Natural killer cell (primary cell): ENCODE measurements at regions not wholly inside any gene's neighbourhood (a gene's known extent, or its start where the extent isn't known, plus 50 kb on each side); places are given as distances from the start of the nearest gene placed in this dataset.

Experiments
- ATAC-seq, 3 donors: fragments of 150-1000 bp in 2 of 3; fragments of 200-7000 bp in 1 of 3; cut with Tn5 transposase; 1 replicate in 1 of 3; 2 replicates in 2 of 3; pipeline ENCODE4 v1.10.0; 2021; ENCODE audit warnings: mild to moderate bottlenecking in 2 of 3, moderate library complexity in 2 of 3
- DNase-seq, 2 donors: peaks; one replicate each; pipeline versions ENCODE4 v3.0.0 to v3.0.0-alpha.2; 2013 to 2021; ENCODE audit warnings: mixed read lengths in 1 of 2
- H3K27ac ChIP-seq: one replicate; pipeline ENCODE4 v1.5.1; 2013; ENCODE audit warnings: mild to moderate bottlenecking, low read length
- H3K27me3 ChIP-seq: one replicate; pipeline ENCODE4 v1.6.1; 2013; ENCODE audit warnings: low read length; ENCODE audit not compliant: control insufficient read depth, insufficient read depth
- H3K36me3 ChIP-seq: one replicate; pipeline ENCODE4 v1.6.1; 2013; ENCODE audit warnings: low read length; ENCODE audit not compliant: control insufficient read depth, insufficient read depth
- H3K4me1 ChIP-seq: one replicate; pipeline ENCODE4 v1.6.1; 2013; ENCODE audit warnings: low read length; ENCODE audit not compliant: control insufficient read depth, insufficient read depth
- H3K4me3 ChIP-seq: one replicate; pipeline ENCODE4 v1.5.1; 2013; ENCODE audit warnings: low read length
- H3K9me3 ChIP-seq: one replicate; pipeline ENCODE4 v1.6.1; 2013; ENCODE audit warnings: low read length; ENCODE audit not compliant: control insufficient read depth, insufficient read depth
- H3K27ac Mint-ChIP-seq, 2 donors: one replicate each; pipeline ENCODE4 v1.8.0; 2022; ENCODE audit warnings: mild to moderate bottlenecking in 2 of 2, mixed read lengths in 2 of 2, moderate library complexity in 1 of 2
- H3K27me3 Mint-ChIP-seq, 2 donors: one replicate each; pipeline ENCODE4 v1.8.0; 2022; ENCODE audit warnings: low read depth in 2 of 2, mixed read lengths in 2 of 2
- H3K36me3 Mint-ChIP-seq: one replicate; pipeline ENCODE4 v1.8.0; 2022; ENCODE audit warnings: mixed read lengths
- H3K4me1 Mint-ChIP-seq, 2 donors: one replicate each; pipeline ENCODE4 v1.8.0; 2022; ENCODE audit warnings: mixed read lengths in 2 of 2
- H3K4me3 Mint-ChIP-seq: one replicate; pipeline ENCODE4 v1.8.0; 2022; ENCODE audit warnings: mild to moderate bottlenecking, moderate library complexity, mixed read lengths
- H3K9me3 Mint-ChIP-seq, 2 donors: one replicate each; pipeline ENCODE4 v1.8.0; 2022; ENCODE audit warnings: mixed read lengths in 2 of 2
- CTCF ChIP-seq: fragments of 200-600 bp; IDR thresholded peaks from one replicate; pipeline ENCODE4 v1.8.0; 2022; ENCODE audit warnings: antibody characterized with exemption
- WGBS: methylation state at CpG from one replicate; pipeline ENCODE4 v1.1.7; 2013; ENCODE audit warnings: missing lambda C conversion rate; ENCODE audit not compliant: insufficient coverage; 5-methylcytosine and 5-hydroxymethylcytosine counted together
- intact Hi-C: fragments of 100-400 bp; cut with micrococcal nuclease; formaldehyde crosslinking; loops from one replicate; pipeline ENCODE4 v1.14.2; 2022

GRCh38 chr11:37108436-37109285 lies 510.6 kb upstream of the RAG2 start:
- no peak for TF ChIP-seq CTCF
- no peak overlapping the region for H3K4me3 ChIP-seq
- H3K4me3 Mint-ChIP-seq: no peak overlapping the region
- H3K27me3 ChIP-seq: no peaks in the 10 kb centered on the region
- H3K4me1 Mint-ChIP-seq: no peaks in the 10 kb centered on the region
- ATAC-seq (no peak), DNase-seq (no peak)
- H3K9me3 Mint-ChIP-seq: peaks cover 0 to 3% of the 10 kb centered on the region in 2 donors
- H3K4me1 ChIP-seq: no peaks in the 10 kb centered on the region
- no peaks in the 10 kb centered on the region for H3K36me3 ChIP-seq
- H3K27ac Mint-ChIP-seq: no peak overlapping the region
- WGBS: 64% methylated on average over 6 of the region's 6 CpGs
- H3K36me3 Mint-ChIP-seq: no peaks in the 10 kb centered on the region
- H3K9me3 ChIP-seq: no peaks in the 10 kb centered on the region
- no peaks in the 10 kb centered on the region for H3K27me3 Mint-ChIP-seq
- no peak overlapping the region for H3K27ac ChIP-seq
- intact Hi-C loops: no loop called here

GRCh38 chr11:37107831-37108230 lies 509.8 kb upstream of the RAG2 start:
- Histone ChIP-seq H3K27me3 (no peaks in the 10 kb centered on the region), H3K4me1 (no peaks in the 10 kb centered on the region), H3K27ac (no peak overlapping the region), H3K4me3 (no peak overlapping the region), H3K36me3 (no peaks in the 10 kb centered on the region), H3K9me3 (no peaks in the 10 kb centered on the region)
- Mint-ChIP-seq H3K27me3 (no peaks in the 10 kb centered on the region), H3K9me3 (peaks cover 0 to 5% of the 10 kb centered on the region in 2 donors), H3K4me3 (no peak overlapping the region), H3K27ac (no peak overlapping the region), H3K4me1 (no peaks in the 10 kb centered on the region), H3K36me3 (no peaks in the 10 kb centered on the region)
- no peak for ATAC-seq
- 44% methylated on average over 1 of the region's 4 CpGs for WGBS
- intact Hi-C loops: no loop called here
- TF ChIP-seq CTCF: no peak
- no peak for DNase-seq

- no peak for ATAC-seq
- no peaks in the 10 kb centered on the region for H3K36me3 Mint-ChIP-seq
- Histone ChIP-seq H3K9me3 (no peaks in the 10 kb centered on the region), H3K27ac (no peak overlapping the region), H3K4me1 (no peaks in the 10 kb centered on the region), H3K4me3 (no peak overlapping the region), H3K27me3 (no peaks in the 10 kb centered on the region), H3K36me3 (no peaks in the 10 kb centered on the region)
- DNase-seq: no peak
- H3K4me3 Mint-ChIP-seq: no peak overlapping the region
- intact Hi-C loops: no loop called here
- no peaks in the 10 kb centered on the region for H3K4me1 Mint-ChIP-seq
- no peaks in the 10 kb centered on the region for H3K27me3 Mint-ChIP-seq
- TF ChIP-seq CTCF: no peak
- peaks cover 0 to 5% of the 10 kb centered on the region in 2 donors for H3K9me3 Mint-ChIP-seq
- H3K27ac Mint-ChIP-seq: no peak overlapping the region
These were observed 509.4 kb upstream of the RAG2 start for GRCh38 chr11:37107415-37107814.

GRCh38 chr11:37105427-37105826 lies 507.4 kb upstream of the RAG2 start:
- Histone ChIP-seq H3K4me3 (no peak overlapping the region), H3K9me3 (no peaks in the 10 kb centered on the region), H3K27ac (no peak overlapping the region), H3K4me1 (no peaks in the 10 kb centered on the region), H3K27me3 (no peaks in the 10 kb centered on the region), H3K36me3 (no peaks in the 10 kb centered on the region)
- no peaks in the 10 kb centered on the region for H3K36me3 Mint-ChIP-seq
- no peak for ATAC-seq
- DNase-seq: no peak
- no peaks in the 10 kb centered on the region for H3K4me1 Mint-ChIP-seq
- H3K27ac Mint-ChIP-seq: no peak overlapping the region
- 70% methylated on average over 2 of the region's 2 CpGs for WGBS
- intact Hi-C loops: no loop called here
- TF ChIP-seq CTCF: no peak
- H3K4me3 Mint-ChIP-seq: no peak overlapping the region
- H3K27me3 Mint-ChIP-seq: no peaks in the 10 kb centered on the region
- peaks cover 3 to 11% of the 10 kb centered on the region in 2 donors for H3K9me3 Mint-ChIP-seq
